K562 (cell line): ENCODE measurements at regions not wholly inside any gene's neighbourhood (a gene's known extent, or its start where the extent isn't known, plus 50 kb on each side); places are given as distances from the start of the nearest gene placed in this dataset.

Experiments
- ATAC-seq: fragments of 200-7000 bp; cut with Tn5 transposase; 3 replicates; pipeline ENCODE4 v1.9.1; 2020; ENCODE audit warnings: moderate library complexity
- BruUV-seq: library from RNA; stranded (reverse); fragments of 400-500 nt; replicated peaks from 2 replicates; lab custom pipeline; 2021; lab: Mats Ljungman, UMichigan
- CTCF ChIA-PET: fragments of 300-600 bp; formaldehyde crosslinking; extraction: SDS; loops from one replicate; lab custom pipeline; 2021; ENCODE audit warnings: low intra/inter-chr PET ratio; lab: Yijun Ruan, JAX
- POLR2A ChIA-PET: fragments of 300-600, 350-650 bp; sonication (Branson Sonifier 250); formaldehyde crosslinking; extraction: SDS; loops from one replicate; lab custom pipeline; 2021; ENCODE audit warnings: antibody characterized with exemption, inconsistent platforms; lab: Yijun Ruan, JAX
- DNase-seq, 4 experiments: peaks; one replicate each; pipeline versions ENCODE4 v3.0.0 to v3.0.0-alpha.2; 2011 to 2018; ENCODE audit warnings: low spot score in 3 of 4, mixed read lengths in 3 of 4; ENCODE audit errors: extremely low read depth in 1 of 4
- FAIRE-seq: peaks from 2 replicates; lab custom pipeline; 2011; peaks lifted over from hg19 to GRCh38; lab: Jason Lieb, UNC
- H2AFZ ChIP-seq: 2 replicates; pipeline ENCODE4 v1.6.0; 2011; ENCODE audit warnings: low read depth, low read length, control low read depth, inconsistent platforms
- H3K27ac ChIP-seq: fragments of 200-600 bp; 3 replicates; pipeline ENCODE4 v1.8.0; 2011; ENCODE audit warnings: low read depth, mild to moderate bottlenecking, control low read depth, inconsistent platforms, low read length, moderate library complexity, mixed read lengths; ENCODE audit errors: extremely low read depth
- H3K27me3 ChIP-seq, 2 experiments: fragments of 300-600 bp in 1 of 2; 2 replicates in 1 of 2; 3 replicates in 1 of 2; pipeline versions ENCODE4 v1.6.0 to v1.8.0; 2011; ENCODE audit warnings: inconsistent platforms in 2 of 2, low read length in 2 of 2, mild to moderate bottlenecking in 1 of 2, mixed read lengths in 1 of 2, moderate library complexity in 1 of 2; ENCODE audit not compliant: control insufficient read depth in 2 of 2, insufficient read depth in 2 of 2
- H3K36me3 ChIP-seq: fragments of 300-600 bp; 3 replicates; pipeline ENCODE4 v1.8.0; 2011; ENCODE audit warnings: mild to moderate bottlenecking, low read length, inconsistent platforms; ENCODE audit not compliant: control insufficient read depth, insufficient read depth
- H3K4me1 ChIP-seq, 2 experiments: fragments of 200-600 bp in 1 of 2; replicated peaks in 1 of 2; 2 replicates in 1 of 2; 3 replicates in 1 of 2; pipeline versions ENCODE4 v1.5.1 to v1.8.0; 2011; ENCODE audit warnings: inconsistent platforms in 2 of 2, low read length in 2 of 2, mild to moderate bottlenecking in 1 of 2, mixed read lengths in 1 of 2, moderate library complexity in 1 of 2; ENCODE audit not compliant: control insufficient read depth in 2 of 2, insufficient read depth in 2 of 2
- H3K4me2 ChIP-seq: 2 replicates; pipeline ENCODE4 v1.6.1; 2011; ENCODE audit warnings: low read length, control low read depth, inconsistent platforms, mixed read lengths; ENCODE audit not compliant: insufficient read depth
- H3K4me3 ChIP-seq: fragments of 200-600 bp; sonication (generic), shearing (Covaris generic); 2 replicates; pipeline ENCODE4 v1.5.1; 2016; ENCODE audit warnings: control low read depth, inconsistent platforms
- H3K79me2 ChIP-seq: fragments of 200-600 bp; 3 replicates; pipeline ENCODE4 v1.8.0; 2011; ENCODE audit warnings: low read length, inconsistent platforms; ENCODE audit not compliant: control insufficient read depth, insufficient read depth
- H3K9ac ChIP-seq, 2 experiments: 2 replicates each; pipeline versions ENCODE4 v1.6.0 to v1.6.1; 2011; ENCODE audit warnings: low read depth in 2 of 2, low read length in 2 of 2, control low read depth in 1 of 2, inconsistent platforms in 1 of 2, mild to moderate bottlenecking in 1 of 2, mixed read lengths in 1 of 2; ENCODE audit not compliant: insufficient read depth in 1 of 2
- H3K9me1 ChIP-seq: one replicate; pipeline ENCODE4 v1.6.0; 2011; ENCODE audit warnings: inconsistent platforms, mild to moderate bottlenecking, low read length, moderate library complexity; ENCODE audit not compliant: control insufficient read depth, insufficient read depth
- H3K9me3 ChIP-seq: replicated peaks from 2 replicates; pipeline ENCODE4 v1.5.1; 2011; ENCODE audit warnings: low read depth, low read length, inconsistent platforms; ENCODE audit not compliant: control insufficient read depth, insufficient read depth
- H4K20me1 ChIP-seq: replicated peaks from 2 replicates; pipeline ENCODE4 v1.6.1; 2011; ENCODE audit warnings: low read length, inconsistent platforms, mixed read lengths; ENCODE audit not compliant: control insufficient read depth, insufficient read depth
- DIDO1 ChIP-seq: fragments of 450-650 bp; IDR thresholded peaks from 2 replicates; pipeline ENCODE4 v1.6.1; 2016; ENCODE audit warnings: low read depth, missing biosample characterization, missing genetic modification characterization
- HLTF ChIP-seq: fragments of 450-650 bp; IDR thresholded peaks from 2 replicates; pipeline ENCODE4 v1.6.1; 2016
- MAZ ChIP-seq, 2 experiments: fragments of 450-650 bp in 1 of 2; sonication (generic) in 1 of 2; formaldehyde crosslinking; IDR thresholded peaks in 1 of 2; conservative IDR thresholded peaks in 1 of 2; 2 replicates each; pipeline versions ENCODE4 v1.4.0 to v1.5.0; 2020; ENCODE audit warnings: mild to moderate bottlenecking in 1 of 2, missing genetic modification reagents in 1 of 2
- MLX ChIP-seq, 2 experiments: fragments of 450-650 bp in 1 of 2; sonication (generic) in 1 of 2; formaldehyde crosslinking; conservative IDR thresholded peaks; 2 replicates each; pipeline versions ENCODE4 v1.4.0 to v1.8.1; 2020 to 2022; ENCODE audit warnings: mild to moderate bottlenecking in 1 of 2, missing genetic modification reagents in 1 of 2
- NFIC ChIP-seq: fragments of 450-650 bp; IDR thresholded peaks from 2 replicates; pipeline ENCODE4 v1.6.1; 2017; ENCODE audit warnings: mild to moderate bottlenecking, inconsistent platforms
- NR2F6 ChIP-seq: fragments of 450-650 bp; formaldehyde crosslinking; IDR thresholded peaks from 2 replicates; pipeline ENCODE4 v1.4.0; 2020; ENCODE audit warnings: mild to moderate bottlenecking
- PHF20 ChIP-seq: fragments of 450-650 bp; IDR thresholded peaks from 2 replicates; pipeline ENCODE4 v1.6.1; 2018; ENCODE audit not compliant: partially characterized antibody
- POLR3A ChIP-seq: IDR thresholded peaks from 2 replicates; pipeline ENCODE4 v1.6.1; 2011; ENCODE audit warnings: borderline replicate concordance, mild to moderate bottlenecking, moderate library complexity; ENCODE audit not compliant: insufficient read length, insufficient read depth; ENCODE audit errors: extremely low read depth
- ZBTB5 ChIP-seq: fragments of 450-650 bp; IDR thresholded peaks from 2 replicates; pipeline ENCODE4 v1.6.1; 2017; ENCODE audit warnings: antibody characterized with exemption
- ZBTB7A ChIP-seq: IDR thresholded peaks from 2 replicates; pipeline ENCODE4 v1.6.1; 2011; ENCODE audit warnings: low read depth, mild to moderate bottlenecking, low read length, moderate library complexity, borderline replicate concordance; ENCODE audit not compliant: control insufficient read depth
- WGBS: fragments of 100-300 bp; shearing (Covaris generic); methylation state at CpG from one replicate; pipeline ENCODE4 v1.1.6; 2016; ENCODE audit warnings: low coverage, mixed read lengths; ENCODE audit not compliant: insufficient coverage; ENCODE audit errors: missing lambda C conversion rate; 5-methylcytosine and 5-hydroxymethylcytosine counted together
- in situ Hi-C: fragments of 300-500 bp; cut with MboI; formaldehyde crosslinking; loops from 4 replicates; pipeline ENCODE4 v1.15.0; 2018; ENCODE audit warnings: inconsistent platforms, mixed read lengths
- intact Hi-C: fragments of 100-400 bp; cut with micrococcal nuclease; formaldehyde crosslinking; loops from 2 replicates; pipeline ENCODE4 v1.14.2; 2022
- TF ChIP-seq, protein P1 (sequence below): IDR thresholded peaks from 3 replicates; pipeline ENCODE4 v1.6.1; 2011; ENCODE audit warnings: borderline replicate concordance, mild to moderate bottlenecking, moderate library complexity; ENCODE audit not compliant: insufficient read length; ENCODE audit errors: extremely low read depth
- TF ChIP-seq, protein P2 (sequence below): fragments of 250-450 bp; sonication (Bioruptor Pico); IDR thresholded peaks from 2 replicates; pipeline ENCODE4 v1.8.0; 2021; ENCODE audit warnings: mild to moderate bottlenecking, moderate library complexity
- TF ChIP-seq, protein P3 (sequence below): fragments of 450-650 bp; formaldehyde crosslinking; IDR thresholded peaks from 2 replicates; pipeline ENCODE4 v1.4.0; 2020; ENCODE audit warnings: mild to moderate bottlenecking, moderate library complexity

GRCh38 chr2:194610297-194610696 is 1046.7 kb upstream of the SLC39A10 start (continued):
- no peak for TF ChIP-seq MAZ (CRISPR knock-in tag; conservative IDR thresholded peaks at IDR 0.05 in 1 of 2, IDR thresholded peaks at IDR 0.05 in 1 of 2)
- TF ChIP-seq DIDO1 (tag): no peak
- no peak for TF ChIP-seq ZBTB5
- no peak for TF ChIP-seq HLTF
- TF ChIP-seq MLX (CRISPR knock-in tag; conservative IDR thresholded peaks at IDR 0.05): no peak
- no peak for TF ChIP-seq NR2F6 (CRISPR knock-in tag)
- no peak for TF ChIP-seq PHF20

GRCh38 chr2:194603429-194603828 is 1053.6 kb upstream of the SLC39A10 start:
- no peaks in the 10 kb centered on the region for H3K9me3 ChIP-seq
- in situ Hi-C loops: no loop called here
- FAIRE-seq: no peak
- no peak overlapping the region for H2AFZ ChIP-seq
- no peaks in the 10 kb centered on the region for H3K36me3 ChIP-seq
- WGBS: 0% methylated on average over 5 of the region's 5 CpGs
- H3K9ac ChIP-seq: no peak overlapping the region
- ATAC-seq: no peak
- H3K4me1 ChIP-seq: no peaks in the 10 kb centered on the region
- H3K4me2 ChIP-seq: no peak overlapping the region
- BruUV-seq: no TSS peak
- H3K27me3 ChIP-seq: no peaks in the 10 kb centered on the region
- no peaks in the 10 kb centered on the region for H3K79me2 ChIP-seq
- intact Hi-C loops: no loop called here
- CTCF ChIA-PET: no interaction called here
- POLR2A ChIA-PET: no interaction called here
- DNase-seq: no peak
- H3K27ac ChIP-seq: no peak overlapping the region
- no peaks in the 10 kb centered on the region for H4K20me1 ChIP-seq
- no peaks in the 10 kb centered on the region for H3K9me1 ChIP-seq
- H3K4me3 ChIP-seq: no peak overlapping the region
- TF ChIP-seq, protein P1, sequence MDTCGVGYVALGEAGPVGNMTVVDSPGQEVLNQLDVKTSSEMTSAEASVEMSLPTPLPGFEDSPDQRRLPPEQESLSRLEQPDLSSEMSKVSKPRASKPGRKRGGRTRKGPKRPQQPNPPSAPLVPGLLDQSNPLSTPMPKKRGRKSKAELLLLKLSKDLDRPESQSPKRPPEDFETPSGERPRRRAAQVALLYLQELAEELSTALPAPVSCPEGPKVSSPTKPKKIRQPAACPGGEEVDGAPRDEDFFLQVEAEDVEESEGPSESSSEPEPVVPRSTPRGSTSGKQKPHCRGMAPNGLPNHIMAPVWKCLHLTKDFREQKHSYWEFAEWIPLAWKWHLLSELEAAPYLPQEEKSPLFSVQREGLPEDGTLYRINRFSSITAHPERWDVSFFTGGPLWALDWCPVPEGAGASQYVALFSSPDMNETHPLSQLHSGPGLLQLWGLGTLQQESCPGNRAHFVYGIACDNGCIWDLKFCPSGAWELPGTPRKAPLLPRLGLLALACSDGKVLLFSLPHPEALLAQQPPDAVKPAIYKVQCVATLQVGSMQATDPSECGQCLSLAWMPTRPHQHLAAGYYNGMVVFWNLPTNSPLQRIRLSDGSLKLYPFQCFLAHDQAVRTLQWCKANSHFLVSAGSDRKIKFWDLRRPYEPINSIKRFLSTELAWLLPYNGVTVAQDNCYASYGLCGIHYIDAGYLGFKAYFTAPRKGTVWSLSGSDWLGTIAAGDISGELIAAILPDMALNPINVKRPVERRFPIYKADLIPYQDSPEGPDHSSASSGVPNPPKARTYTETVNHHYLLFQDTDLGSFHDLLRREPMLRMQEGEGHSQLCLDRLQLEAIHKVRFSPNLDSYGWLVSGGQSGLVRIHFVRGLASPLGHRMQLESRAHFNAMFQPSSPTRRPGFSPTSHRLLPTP: no peak
- TF ChIP-seq POLR3A: no peak
- TF ChIP-seq ZBTB7A: no peak
- TF ChIP-seq, protein P2, sequence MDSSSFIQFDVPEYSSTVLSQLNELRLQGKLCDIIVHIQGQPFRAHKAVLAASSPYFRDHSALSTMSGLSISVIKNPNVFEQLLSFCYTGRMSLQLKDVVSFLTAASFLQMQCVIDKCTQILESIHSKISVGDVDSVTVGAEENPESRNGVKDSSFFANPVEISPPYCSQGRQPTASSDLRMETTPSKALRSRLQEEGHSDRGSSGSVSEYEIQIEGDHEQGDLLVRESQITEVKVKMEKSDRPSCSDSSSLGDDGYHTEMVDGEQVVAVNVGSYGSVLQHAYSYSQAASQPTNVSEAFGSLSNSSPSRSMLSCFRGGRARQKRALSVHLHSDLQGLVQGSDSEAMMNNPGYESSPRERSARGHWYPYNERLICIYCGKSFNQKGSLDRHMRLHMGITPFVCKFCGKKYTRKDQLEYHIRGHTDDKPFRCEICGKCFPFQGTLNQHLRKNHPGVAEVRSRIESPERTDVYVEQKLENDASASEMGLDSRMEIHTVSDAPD (CRISPR knock-in tag): no peak
- no peak for TF ChIP-seq NFIC
- TF ChIP-seq, protein P3, sequence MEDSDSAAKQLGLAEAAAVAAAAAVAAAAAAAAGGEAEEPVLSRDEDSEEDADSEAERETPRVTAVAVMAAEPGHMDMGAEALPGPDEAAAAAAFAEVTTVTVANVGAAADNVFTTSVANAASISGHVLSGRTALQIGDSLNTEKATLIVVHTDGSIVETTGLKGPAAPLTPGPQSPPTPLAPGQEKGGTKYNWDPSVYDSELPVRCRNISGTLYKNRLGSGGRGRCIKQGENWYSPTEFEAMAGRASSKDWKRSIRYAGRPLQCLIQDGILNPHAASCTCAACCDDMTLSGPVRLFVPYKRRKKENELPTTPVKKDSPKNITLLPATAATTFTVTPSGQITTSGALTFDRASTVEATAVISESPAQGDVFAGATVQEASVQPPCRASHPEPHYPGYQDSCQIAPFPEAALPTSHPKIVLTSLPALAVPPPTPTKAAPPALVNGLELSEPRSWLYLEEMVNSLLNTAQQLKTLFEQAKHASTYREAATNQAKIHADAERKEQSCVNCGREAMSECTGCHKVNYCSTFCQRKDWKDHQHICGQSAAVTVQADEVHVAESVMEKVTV (CRISPR knock-in tag): no peak
